ENCODE measurements at regions not wholly inside any gene's neighbourhood (a gene's known extent, or its start where the extent isn't known, plus 50 kb on each side); places are given as distances from the start of the nearest gene placed in this dataset.

- ATAC-seq: no peak
- intact Hi-C loops (cut with micrococcal nuclease): no loop called here
Observed at GRCh38 chr6:19444481-19444880, 392.7 kb upstream of the ID4 start.

More at GRCh38 chr6:19444481-19444880, 392.7 kb upstream of the ID4 start:
- ChIA-PET CTCF (no interaction called here), POLR2A (no interaction called here), RAD21 (ENCODE audit: low non-redundant PET in 1 of 2, low total read pairs in 2 of 2, uncharacterized antibody in 2 of 2, unreplicated experiment in 2 of 2) (no interaction called here)
- DNase-seq (ENCODE audit: low read depth, low spot score): no peak
- TF ChIP-seq JUND (IDR thresholded peaks at IDR 0.05) (no peak), ELF1 (IDR thresholded peaks at IDR 0.05; ENCODE audit: borderline replicate concordance, low read depth) (no peak), ZNF274 (IDR thresholded peaks at IDR 0.05; ENCODE audit: low read depth, low read length) (no peak), REST (IDR thresholded peaks at IDR 0.05; ENCODE audit: low read depth) (no peak), FOSL1 (IDR thresholded peaks at IDR 0.05; ENCODE audit: low read depth) (no peak), TCF7L2 (IDR thresholded peaks at IDR 0.05; ENCODE audit: borderline replicate concordance, extremely low read depth, insufficient read depth, insufficient read length) (no peak), ATF3 (IDR thresholded peaks at IDR 0.05) (no peak), MAX (IDR thresholded peaks at IDR 0.05) (no peak), CTCF (IDR thresholded peaks at IDR 0.05 in 2 of 3, conservative IDR thresholded peaks at IDR 0.05 in 1 of 3; ENCODE audit: borderline replicate concordance in 1 of 3, insufficient read depth in 1 of 3, low read depth in 2 of 3, low read length in 2 of 3) (no peak), SIN3A (IDR thresholded peaks at IDR 0.05; ENCODE audit: low read depth) (no peak), EZH2phosphoT487 (IDR thresholded peaks at IDR 0.05; ENCODE audit: borderline replicate concordance) (no peak), RAD21 (IDR thresholded peaks at IDR 0.05; ENCODE audit: low read depth) (no peak), CBX3 (IDR thresholded peaks at IDR 0.05; ENCODE audit: low read depth) (no peak)
- no peak overlapping the region for H2AFZ ChIP-seq (ENCODE audit: low read depth, low read length, poor library complexity, severe bottlenecking)
- no TSS peak for BruUV-seq (replicated peaks)
- H3K27me3 ChIP-seq (ENCODE audit: insufficient read depth, low read length): no peaks in the 10 kb centered on the region
- H3K9me2 ChIP-seq (ENCODE audit: insufficient read depth): no peaks in the 10 kb centered on the region
- H3K4me3 ChIP-seq (replicated peaks in 1 of 2; ENCODE audit: low read depth in 1 of 2, low read length in 2 of 2): no peak overlapping the region
- no peak overlapping the region for H3K9ac ChIP-seq (ENCODE audit: low read length)
- no peak overlapping the region for H3K27ac ChIP-seq (ENCODE audit: low read depth, low read length)
- no peaks in the 10 kb centered on the region for H3K36me3 ChIP-seq (ENCODE audit: control insufficient read depth in 1 of 2, insufficient read depth in 2 of 2, low read length in 2 of 2)
- no peaks in the 10 kb centered on the region for H4K20me1 ChIP-seq (ENCODE audit: insufficient read depth)
- H3K79me2 ChIP-seq (ENCODE audit: insufficient read depth, low read length): no peaks in the 10 kb centered on the region
- no peaks in the 10 kb centered on the region for H3K9me3 ChIP-seq (ENCODE audit: control insufficient read depth in 1 of 2, insufficient read depth in 1 of 2, low read depth in 1 of 2, low read length in 2 of 2)
- no peaks in the 10 kb centered on the region for H3K4me1 ChIP-seq (ENCODE audit: control insufficient read depth in 1 of 2, insufficient read depth in 2 of 2, low read length in 2 of 2)
- H3K4me2 ChIP-seq (ENCODE audit: low read length): no peak overlapping the region
